Right lobe of liver (tissue), 6 donors: ENCODE measurements at regions not wholly inside any gene's neighbourhood (a gene's known extent, or its start where the extent isn't known, plus 50 kb on each side); places are given as distances from the start of the nearest gene placed in this dataset.

Source experiments
- ATAC-seq, 4 donors: fragments of 200-7000 bp; cut with Tn5 transposase; one replicate each; pipeline ENCODE4 v1.9.1; 2020; ENCODE audit warnings: mild to moderate bottlenecking in 4 of 4, moderate library complexity in 4 of 4
- DNase-seq, 3 donors: peaks; one replicate each; pipeline ENCODE4 v3.0.0-alpha.2; 2020
- H3K27ac ChIP-seq, 3 donors: fragments of 200-600 bp; one replicate each; pipeline ENCODE4 v1.8.0; 2022
- H3K27me3 ChIP-seq, 2 donors: fragments of 200-600 bp; one replicate each; pipeline ENCODE4 v1.8.0; 2022
- H3K36me3 ChIP-seq, 4 donors: fragments of 200-600 bp; sonication (generic) in 1 of 4; one replicate each; pipeline versions ENCODE4 v1.5.1 to v1.8.0; 2017 to 2022; ENCODE audit warnings: control low read depth in 1 of 4
- H3K4me1 ChIP-seq, 4 donors: fragments of 200-600 bp; sonication (generic) in 1 of 4; one replicate each; pipeline versions ENCODE4 v1.5.1 to v1.8.0; 2017 to 2022; ENCODE audit warnings: control low read depth in 1 of 4
- H3K4me3 ChIP-seq, 3 donors: fragments of 200-600 bp; one replicate each; pipeline ENCODE4 v1.8.0; 2022
- H3K9me3 ChIP-seq, 4 donors: fragments of 200-600 bp; sonication (generic) in 1 of 4; one replicate each; pipeline versions ENCODE4 v1.5.1 to v1.8.0; 2017 to 2022; ENCODE audit warnings: control low read depth in 1 of 4
- CTCF ChIP-seq, 4 donors: fragments of 200-600 bp in 3 of 4; fragments of 450-650 bp in 1 of 4; IDR thresholded peaks; one replicate each; pipeline versions ENCODE4 v1.5.1 to v1.8.0; 2016 to 2022; ENCODE audit warnings: antibody characterized with exemption in 4 of 4, mild to moderate bottlenecking in 2 of 4
- POLR2A ChIP-seq: fragments of 450-650 bp; IDR thresholded peaks from one replicate; pipeline ENCODE4 v1.6.1; 2017; ENCODE audit warnings: antibody characterized with exemption, mild to moderate bottlenecking
- WGBS: methylation state at CpG from one replicate; pipeline ENCODE4 v1.1.6; 2018; ENCODE audit warnings: low coverage, low lambda C conversion rate; ENCODE audit not compliant: insufficient coverage; ENCODE audit errors: missing lambda C conversion rate; 5-methylcytosine and 5-hydroxymethylcytosine counted together
- intact Hi-C, 2 donors: fragments of 100-400 bp; cut with DNase I; formaldehyde crosslinking; loops; one replicate each; pipeline versions ENCODE4 v1.11.2 to v1.14.1; 2022
- donor health status: DM: no; HTN: yes; CAD: no.
- donor health status: DM: no; HTN: no; CAD: no.
- donor health status: DM: no; HTN: no; CAD: no.
- donor health status: DM: no; HTN: yes; CAD: no.
- donor health status: DM: no; HTN: yes; CAD: no.

- 41% methylated on average over 8 of the region's 11 CpGs for WGBS
- DNase-seq, result no peak
- no peak overlapping the region for H3K4me3 ChIP-seq
- no peaks in the 10 kb centered on the region for H3K9me3 ChIP-seq
- intact Hi-C loops, result no loop called here
- no peak overlapping the region for H3K27ac ChIP-seq
- H3K4me1 ChIP-seq, result no peaks in the 10 kb centered on the region
- no peaks in the 10 kb centered on the region for H3K36me3 ChIP-seq
- no peak for ATAC-seq
- no peaks in the 10 kb centered on the region for H3K27me3 ChIP-seq
- TF ChIP-seq CTCF (IDR thresholded peaks at IDR 0.05) (no peak), POLR2A (no peak)
Measured at GRCh38 chr4:181702864-181703495, 540.2 kb upstream of the TENM3 start.

- no peak for ATAC-seq
- intact Hi-C loops, result no loop called here
- Histone ChIP-seq H3K36me3 (no peaks in the 10 kb centered on the region), H3K27me3 (no peaks in the 10 kb centered on the region), H3K9me3 (no peaks in the 10 kb centered on the region), H3K4me1 (no peaks in the 10 kb centered on the region), H3K27ac (no peak overlapping the region), H3K4me3 (no peak overlapping the region)
- 45% methylated on average over 5 of the region's 7 CpGs for whole genome bisulfite sequencing
- TF ChIP-seq POLR2A, result no peak
- no peak for TF ChIP-seq CTCF (IDR thresholded peaks at IDR 0.05)
- DNase-seq, result no peak
Measured at GRCh38 chr4:181710143-181710542, 533.1 kb upstream of the TENM3 start.

- Histone ChIP-seq H3K27ac (no peak overlapping the region), H3K27me3 (no peaks in the 10 kb centered on the region), H3K36me3 (no peaks in the 10 kb centered on the region), H3K4me3 (no peak overlapping the region), H3K4me1 (no peaks in the 10 kb centered on the region), H3K9me3 (no peaks in the 10 kb centered on the region)
- ATAC-seq, result no peak
- intact Hi-C loops, result no loop called here
- TF ChIP-seq CTCF (IDR thresholded peaks at IDR 0.05) (no peak), POLR2A (no peak)
- no peak for DNase-seq
- WGBS, result 27% methylated on average over 1 of the region's 1 CpG
Measured at GRCh38 chr4:181711387-181711786, 531.8 kb upstream of the TENM3 start.

- DNase-seq (no peak), ATAC-seq (no peak)
- H3K4me3 ChIP-seq, result no peak overlapping the region
- H3K36me3 ChIP-seq, result no peaks in the 10 kb centered on the region
- intact Hi-C loops, result no loop called here
- WGBS, result 34% methylated on average over 5 of the region's 5 CpGs
- no peak for TF ChIP-seq CTCF (IDR thresholded peaks at IDR 0.05)
- TF ChIP-seq POLR2A, result no peak
- no peaks in the 10 kb centered on the region for H3K27me3 ChIP-seq
- H3K27ac ChIP-seq, result no peak overlapping the region
- no peaks in the 10 kb centered on the region for H3K4me1 ChIP-seq
- no peaks in the 10 kb centered on the region for H3K9me3 ChIP-seq
Measured at GRCh38 chr4:181728305-181728966, 514.8 kb upstream of the TENM3 start.
